ENCODE measurements at regions not wholly inside any gene's neighbourhood (a gene's known extent, or its start where the extent isn't known, plus 50 kb on each side); places are given as distances from the start of the nearest gene placed in this dataset.

DNA sequence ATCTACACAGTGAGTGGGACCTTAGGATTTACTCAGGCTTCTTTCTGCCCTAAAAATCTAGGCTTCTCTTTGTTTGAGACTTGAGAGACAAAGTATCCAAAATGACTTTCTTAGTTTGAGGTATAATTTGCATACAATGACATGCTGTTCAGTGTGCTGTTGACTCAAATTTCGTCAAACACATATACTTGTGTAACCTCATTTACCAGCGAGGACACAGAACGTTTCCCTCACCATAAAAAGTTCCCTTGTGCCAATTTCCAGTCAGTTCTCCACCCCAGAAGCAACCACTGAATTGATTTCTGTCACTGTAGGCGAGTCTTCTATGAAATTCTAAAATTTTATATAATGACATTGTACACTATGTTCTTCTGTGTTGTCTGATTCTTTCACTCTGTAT, 68.0 kb upstream of the MAF start:
- DNase-seq, result no peak

DNA sequence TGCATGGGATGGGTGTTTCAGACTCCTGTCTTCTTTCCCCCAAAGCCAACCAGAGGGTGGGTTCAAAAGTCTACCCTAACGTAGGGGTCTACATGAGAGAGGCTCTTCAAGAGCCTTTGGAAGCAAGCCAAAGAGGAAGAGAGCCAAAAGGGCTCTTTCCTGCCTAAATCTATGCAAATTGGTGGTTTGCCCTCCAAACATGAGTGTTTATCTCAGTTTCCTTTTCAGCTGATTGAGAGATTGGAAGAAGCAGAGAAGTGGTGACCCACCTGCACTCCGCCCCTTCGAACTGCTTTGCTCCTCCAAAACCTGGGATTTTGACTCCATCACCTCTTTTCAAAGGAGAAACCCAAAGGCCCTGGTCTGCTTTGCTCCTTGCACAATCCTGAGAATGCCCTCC, 65.4 kb upstream of the MAF start:
- DNase-seq, result no peak

- DNase-seq, result no peak
These were observed 63.9 kb upstream of the MAF start for GRCh38 chr16:79664407-79664806.

DNA sequence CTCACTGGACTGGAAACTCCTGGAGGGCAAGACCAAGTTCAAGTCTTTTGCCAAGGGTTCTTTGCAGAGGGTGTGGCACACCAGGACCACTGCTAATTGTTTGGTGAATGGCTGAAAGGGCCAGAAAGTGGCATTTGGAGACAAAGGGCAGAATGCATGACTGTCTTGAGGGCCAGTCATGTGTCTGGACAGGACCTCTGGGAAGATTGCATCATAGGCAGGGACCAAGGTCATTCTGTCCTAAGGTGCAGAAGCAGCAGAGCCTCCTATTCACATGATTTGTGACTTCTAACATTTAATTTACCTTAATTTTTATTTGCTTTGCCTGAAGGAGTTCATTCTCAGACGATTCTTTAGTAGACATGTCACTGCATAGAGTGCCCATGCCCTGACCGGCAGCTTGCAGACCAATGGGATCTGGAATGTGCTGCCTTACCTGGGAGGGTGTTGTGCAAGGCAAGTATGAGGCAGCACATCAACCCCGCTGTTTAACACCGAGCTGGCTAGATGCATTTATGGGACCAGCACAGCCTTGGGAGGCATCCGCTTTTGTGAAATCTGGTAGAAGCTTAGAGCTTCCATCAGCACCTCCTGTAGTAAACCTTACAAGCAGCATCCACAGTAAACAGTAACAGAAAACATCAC, 62.3 kb upstream of the MAF start:
- DNase-seq, result no peak

GRCh38 chr16:79662122-79662521, 61.6 kb upstream of the MAF start:
- DNase-seq, result no peak

DNA sequence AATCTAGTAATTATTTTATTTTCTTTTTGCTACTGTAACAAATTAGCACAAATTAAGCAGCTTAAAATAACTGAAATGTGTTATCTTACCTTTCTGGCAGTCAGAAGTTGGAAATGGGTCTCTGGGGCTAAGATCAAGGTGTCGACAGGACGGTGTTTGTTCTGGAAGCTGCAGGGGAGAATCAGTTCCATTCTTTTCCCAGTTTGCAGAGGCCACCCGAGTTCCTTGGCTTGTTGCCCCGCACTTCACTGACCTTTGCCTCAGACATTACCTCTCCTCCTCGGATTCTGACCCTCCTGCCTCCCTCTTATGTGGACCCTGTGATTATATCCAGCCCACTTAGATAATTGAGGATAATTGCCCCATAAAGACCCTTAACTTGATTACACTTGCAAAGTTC, 61.0 kb upstream of the MAF start:
- no peak for DNase-seq

GRCh38 chr16:79659344-79659743, 58.8 kb upstream of the MAF start:
- DNase-seq, result no peak

DNA sequence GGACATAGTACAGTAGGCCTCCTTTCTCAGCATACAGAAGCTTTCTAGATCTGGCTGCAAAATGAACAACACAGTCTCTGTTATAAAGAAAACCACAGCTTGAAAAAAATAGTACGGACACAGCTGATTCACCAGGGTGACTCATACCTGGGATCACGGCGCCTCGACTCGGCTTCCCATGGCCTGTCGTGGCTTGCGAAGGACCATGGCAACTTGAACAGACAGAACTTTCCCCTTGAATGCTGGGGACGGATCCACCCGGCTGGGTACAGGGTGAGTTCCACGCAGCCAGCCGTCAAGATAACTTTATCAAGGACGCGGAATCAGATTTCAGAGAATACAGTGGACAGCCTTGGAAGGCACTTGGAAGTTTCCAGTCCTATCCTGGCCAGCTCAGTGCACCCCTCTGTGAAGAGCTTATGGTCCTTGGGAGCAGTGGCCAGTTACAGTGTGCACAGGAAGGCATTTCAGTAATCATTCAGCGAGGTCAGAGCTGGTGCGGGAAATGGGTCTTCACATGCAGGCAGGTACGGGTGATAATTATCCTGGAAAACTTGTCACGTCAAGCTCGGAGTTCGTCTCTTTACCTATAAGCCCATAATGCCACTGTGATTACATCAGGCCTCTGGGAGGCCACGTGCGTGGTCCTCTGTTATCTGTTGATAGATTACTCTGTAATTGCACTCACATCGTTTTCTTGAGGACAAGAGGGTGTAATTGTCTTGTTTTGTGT, 57.9 kb upstream of the MAF start:
- no peak for DNase-seq

DNA sequence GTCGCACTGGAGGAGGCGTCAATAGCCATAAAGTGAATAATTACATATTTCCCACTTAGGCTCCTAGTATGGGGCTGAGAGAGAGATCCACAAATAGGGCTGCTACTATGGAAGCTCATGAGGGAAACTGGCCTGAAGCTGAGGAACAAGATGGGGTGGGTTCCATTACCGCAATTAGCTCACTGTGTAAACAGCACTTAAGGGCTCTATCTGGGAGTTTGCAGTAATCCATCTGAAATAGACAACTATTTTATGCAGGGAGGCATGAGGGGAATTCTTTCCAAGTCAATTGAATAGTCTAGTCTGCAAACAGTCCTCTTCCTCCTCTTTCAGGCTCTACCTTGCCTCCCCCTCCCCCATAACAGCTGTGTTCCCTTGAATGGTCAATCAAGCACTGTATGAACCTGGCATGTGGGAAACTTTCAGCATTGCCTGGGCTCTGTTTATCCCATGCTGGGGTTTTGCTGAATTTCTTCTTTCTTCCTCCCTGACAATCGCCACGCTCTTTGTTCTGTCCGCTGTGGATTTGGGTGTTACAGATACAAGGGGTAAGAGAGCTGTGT, 56.1 kb upstream of the MAF start:
- DNase-seq, result no peak

- no peak for DNase-seq
These were observed 52.9 kb upstream of the MAF start for GRCh38 chr16:79653373-79653891.

DNA sequence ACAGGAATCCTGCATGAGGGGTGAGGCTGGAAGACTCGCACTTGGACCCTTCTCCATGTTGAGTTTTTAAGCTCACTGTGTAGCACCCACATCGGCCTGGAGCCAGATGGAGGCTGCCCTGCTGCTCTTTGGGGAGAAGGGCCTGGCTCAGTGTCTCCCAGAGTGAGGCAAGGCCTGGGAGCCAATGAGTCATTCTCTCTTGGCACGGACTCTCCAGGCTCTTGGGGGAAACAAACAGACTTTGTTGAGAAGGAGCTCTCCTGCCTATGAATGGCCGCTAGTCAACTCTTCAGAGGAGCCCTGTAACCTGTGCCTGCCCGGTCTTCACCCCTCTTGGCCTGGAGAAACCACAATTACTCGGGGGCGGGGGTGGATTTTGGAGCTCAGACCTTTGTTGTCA, 50.8 kb upstream of the MAF start:
- no peak for DNase-seq

Measured in CD4-positive, alpha-beta T cell treated with Interleukin-10 for 1 hour (primary cell).